T follicular helper cell (primary cell): ENCODE measurements at regions not wholly inside any gene's neighbourhood (a gene's known extent, or its start where the extent isn't known, plus 50 kb on each side); places are given as distances from the start of the nearest gene placed in this dataset.
"Not testable (repeated sequence)": the region's sequence is repeated elsewhere in the genome, so short reads cannot be mapped to it uniquely, and the experiment has no call there.

Experiments
- DNase-seq: peaks from one replicate; pipeline ENCODE4 v3.0.0-alpha.2; 2020; ENCODE audit warnings: low read depth

DNA sequence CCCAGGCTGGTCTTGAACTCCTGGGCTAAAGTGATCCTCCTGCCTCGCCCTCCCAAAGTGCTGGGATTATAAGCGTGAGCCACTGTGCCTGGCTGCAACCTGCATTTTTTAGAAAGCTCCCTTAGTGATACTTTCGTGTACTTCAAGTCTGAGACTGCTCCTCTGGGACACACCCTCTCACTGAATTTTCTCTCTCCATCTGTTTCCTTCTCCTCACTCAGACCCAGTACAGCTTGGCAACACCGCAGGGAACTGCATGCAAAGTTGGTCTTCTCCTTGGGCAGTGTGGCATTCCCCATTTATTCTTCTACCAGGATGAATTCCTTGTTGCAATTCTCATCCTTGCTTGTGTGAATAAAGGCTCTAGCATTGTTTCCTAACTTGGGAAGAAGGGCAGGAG, 175.9 kb downstream of the LPIN1 start:
- DNase-seq, result no peak

DNA sequence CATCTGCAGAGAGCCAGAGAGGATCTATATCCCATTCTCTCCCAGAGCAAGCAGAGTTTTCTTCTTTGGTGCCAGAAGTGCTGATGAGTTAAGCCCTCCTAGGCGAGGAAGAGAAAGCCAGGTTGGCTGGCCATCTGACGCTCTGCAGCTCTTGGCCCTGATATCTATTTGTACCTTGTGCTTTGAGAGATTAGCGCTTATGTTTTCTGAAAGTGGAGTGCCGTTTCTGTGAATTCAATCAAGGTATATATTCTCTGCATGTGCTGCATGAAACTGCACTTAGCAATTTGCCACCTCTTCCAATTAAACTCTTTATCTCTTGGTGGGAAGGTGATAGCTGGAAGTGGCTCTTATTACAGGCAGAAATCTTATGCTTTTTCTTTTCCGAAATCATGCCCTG, 177.5 kb downstream of the LPIN1 start:
- DNase-seq, result no peak

DNA sequence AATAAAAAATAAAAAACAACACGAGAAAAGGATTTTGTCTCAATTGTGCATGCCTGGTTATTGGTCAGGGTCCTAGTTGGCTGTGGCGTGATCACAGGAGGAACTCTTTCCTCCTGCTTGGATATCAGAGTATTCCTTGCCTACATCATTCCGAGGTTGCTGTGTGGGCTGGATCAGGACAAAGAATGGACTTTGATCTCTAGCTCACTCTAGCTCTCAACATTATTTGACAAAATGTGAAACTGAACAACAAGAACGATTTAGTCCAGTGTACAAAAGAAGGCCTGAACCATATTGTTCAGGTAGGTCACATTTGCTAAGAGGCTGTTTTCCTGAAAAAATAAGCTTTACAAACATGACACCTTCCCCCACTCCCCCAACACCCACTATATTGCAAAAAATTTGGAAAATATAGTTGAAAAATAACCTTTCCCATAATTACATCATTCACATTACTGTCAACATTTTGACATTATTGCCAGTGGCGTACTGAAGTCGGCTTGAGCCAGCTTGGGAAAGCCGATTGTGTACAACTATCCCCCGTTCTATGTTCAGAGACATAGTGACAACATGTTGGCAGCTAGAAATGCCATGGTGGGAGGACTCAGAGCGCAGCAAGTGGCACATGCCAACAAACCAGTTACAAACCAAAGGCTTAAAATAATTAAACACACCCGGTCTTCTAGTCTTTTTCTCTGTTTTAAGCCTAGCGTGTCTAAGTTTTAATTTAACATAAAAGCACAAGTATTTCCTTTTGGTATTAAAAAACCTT, 179.0 kb downstream of the LPIN1 start:
- DNase-seq, result no peak

DNA sequence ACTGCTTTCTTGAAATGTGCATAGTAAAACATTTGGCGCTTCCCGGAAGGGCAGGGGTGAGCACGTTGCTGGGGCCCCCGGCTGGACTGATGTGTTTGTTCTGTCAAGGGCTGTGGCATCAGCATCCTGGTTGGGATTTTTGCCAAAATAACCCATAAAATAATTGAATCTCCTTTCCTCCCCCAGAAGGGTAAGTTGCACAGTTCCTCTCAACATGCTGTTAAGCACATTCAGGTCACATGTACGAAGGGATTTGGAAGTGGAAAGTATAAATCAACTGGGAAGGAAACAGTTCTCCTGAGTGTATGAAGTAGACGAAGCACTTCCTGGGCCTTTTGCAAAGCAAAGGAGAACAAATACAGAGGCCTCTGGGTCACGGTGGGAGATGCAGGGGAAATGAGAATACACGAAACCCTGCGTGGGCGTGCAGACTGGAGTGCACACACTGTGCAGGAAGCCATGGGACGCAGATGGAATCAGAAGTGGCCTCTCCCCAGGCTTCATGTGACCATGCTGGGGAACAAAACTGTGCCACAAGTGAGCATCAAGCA, 183.9 kb downstream of the LPIN1 start:
- no peak for DNase-seq

DNA sequence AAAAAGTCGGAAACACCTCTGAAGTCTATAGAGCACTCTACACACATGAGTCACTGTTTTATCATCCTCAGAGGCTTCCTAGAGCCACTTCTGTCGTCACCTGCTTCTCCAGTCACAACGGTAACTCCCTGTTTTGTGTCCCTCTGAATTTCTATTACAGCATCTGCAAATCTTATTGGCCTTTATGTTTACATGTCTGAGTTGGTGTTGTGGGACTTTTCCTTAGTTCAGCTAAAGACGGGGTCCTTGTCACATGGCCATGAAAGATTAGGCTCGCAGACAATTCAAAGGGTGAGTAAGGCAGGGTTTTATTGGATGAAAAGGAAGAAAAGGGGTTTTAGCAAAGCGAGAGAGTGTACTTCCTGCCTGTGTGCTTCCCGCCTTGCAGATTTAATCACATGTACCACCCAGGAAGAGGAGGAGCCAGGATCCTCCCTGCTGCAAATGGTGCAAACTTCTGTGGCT, 185.6 kb downstream of the LPIN1 start:
- DNase-seq, result no peak

DNA sequence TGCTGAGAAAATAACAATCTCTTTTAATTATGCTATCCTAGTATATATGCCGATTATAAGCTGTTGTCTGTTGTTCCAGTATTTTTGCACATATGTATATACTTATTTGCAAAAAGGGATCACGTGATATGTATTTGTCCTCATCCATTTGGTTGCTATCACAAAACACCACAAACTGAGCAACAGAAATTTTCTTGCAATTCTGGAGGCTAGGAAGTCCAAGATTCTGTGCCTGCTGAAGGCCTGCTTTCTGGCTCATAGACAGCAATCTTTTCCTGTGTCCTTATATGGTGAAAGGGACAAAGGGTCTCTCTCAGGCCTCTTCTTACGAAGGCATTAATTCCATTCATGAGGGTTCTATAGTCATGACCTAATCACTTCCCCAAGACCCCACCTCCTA, 186.5 kb downstream of the LPIN1 start:
- DNase-seq, result no peak

DNA sequence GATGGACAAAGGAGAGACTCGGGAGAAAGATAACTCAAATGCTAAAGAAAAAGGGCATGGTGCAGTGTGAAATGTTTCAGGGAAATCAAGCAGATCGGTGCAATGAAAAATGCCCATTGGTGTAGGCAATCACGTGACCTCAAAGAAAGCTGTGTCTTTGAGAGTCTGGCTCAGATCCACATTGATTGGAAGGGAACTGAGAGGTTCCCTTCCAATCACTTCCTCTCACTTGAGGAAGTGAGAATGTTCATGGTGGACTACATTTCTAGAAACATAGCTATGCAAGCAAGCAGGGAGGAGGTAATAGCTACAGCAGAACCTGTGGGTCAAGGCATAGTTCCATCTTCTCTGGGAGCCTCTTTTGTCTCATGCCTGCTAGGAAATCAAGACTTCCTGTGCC, 187.4 kb downstream of the LPIN1 start:
- DNase-seq, result no peak

DNA sequence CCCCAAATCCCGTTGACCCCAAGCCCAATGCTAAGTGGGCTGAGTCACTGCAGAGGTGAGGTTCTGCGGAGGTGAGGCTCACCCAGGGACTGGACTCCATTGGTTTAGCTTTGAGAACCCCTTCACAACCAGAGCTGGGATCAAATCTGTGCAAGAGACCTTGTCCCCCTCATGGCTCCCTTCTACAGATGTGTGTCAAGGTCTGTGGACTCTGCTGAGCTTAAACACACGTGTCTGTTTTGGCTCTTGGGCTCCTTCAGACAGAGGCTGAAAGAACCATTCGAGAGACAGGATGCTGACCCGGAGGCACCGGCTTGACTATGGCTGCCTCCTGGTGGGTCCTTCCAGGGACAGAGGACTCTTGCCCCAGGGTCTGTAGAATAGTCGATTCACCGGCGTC, 190.3 kb downstream of the LPIN1 start:
- no peak for DNase-seq

DNA sequence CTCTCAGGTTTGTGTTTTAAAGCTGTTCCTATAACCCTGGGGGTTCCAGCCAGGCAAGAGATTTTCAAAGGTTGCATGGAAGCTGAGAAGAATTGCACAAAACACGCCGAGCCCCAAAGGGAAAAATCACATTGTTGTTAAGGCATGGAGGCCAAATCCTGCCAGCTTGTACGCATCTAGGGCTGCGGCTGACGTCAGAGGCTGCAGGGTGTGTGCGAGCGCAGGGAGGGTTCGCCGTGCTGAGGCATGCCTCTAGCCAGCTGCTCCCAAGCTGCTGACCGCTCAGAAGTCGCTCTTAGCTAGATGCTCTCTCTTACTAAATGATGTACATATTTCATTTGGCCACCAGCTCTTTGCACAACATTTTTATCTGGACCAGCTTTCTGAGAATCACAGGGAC, 191.8 kb downstream of the LPIN1 start:
- DNase-seq, result no peak

DNA sequence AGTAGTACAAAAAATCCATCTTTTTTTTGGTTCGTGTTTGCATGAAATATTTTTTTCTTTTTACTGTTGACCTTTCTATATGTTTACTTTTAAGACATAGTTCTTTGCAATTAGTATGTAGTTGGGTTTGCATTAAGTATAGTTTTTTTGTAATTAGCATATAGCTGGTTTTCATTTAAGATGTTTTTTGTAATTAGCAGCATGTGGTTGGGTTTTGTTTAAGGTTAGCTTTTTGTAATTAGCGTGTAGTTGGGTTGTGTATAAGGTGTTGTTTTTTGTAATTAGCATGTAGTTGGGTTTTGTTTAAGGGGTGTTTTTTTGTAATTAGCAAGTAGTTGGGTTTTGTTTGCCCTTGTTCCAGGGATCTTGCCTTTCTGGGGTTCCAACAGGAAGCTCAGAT, 193.1 kb downstream of the LPIN1 start:
- DNase-seq, result no peak

DNA sequence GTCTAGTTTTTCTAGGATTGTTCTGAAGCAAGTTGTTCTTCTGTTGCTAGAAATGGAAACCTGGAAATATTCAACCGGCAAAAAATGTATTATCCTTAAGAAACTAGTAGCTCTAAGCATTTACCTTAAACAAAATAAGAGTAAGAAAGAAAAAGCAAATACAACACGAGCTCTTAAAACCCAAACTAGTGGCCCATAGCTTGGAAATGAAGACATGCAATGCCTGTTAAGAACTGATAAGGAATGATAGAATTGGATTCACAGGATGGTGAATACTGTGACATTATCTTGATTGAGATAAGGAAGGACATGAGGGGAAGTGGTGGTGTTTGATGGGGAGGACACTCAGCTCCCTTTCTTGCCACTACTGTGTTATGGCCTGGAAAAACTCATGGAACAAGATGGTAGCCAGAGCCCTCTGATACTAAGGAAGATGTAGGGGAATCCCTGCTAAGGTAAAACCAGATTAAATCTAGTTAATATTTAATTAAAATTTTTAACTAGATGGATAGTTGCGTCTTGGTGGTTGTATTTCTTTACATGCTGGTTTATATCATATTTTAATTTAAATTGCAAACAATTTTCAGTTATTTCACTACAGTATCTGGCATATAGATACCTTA, 193.8 kb downstream of the LPIN1 start:
- DNase-seq, result no peak

DNA sequence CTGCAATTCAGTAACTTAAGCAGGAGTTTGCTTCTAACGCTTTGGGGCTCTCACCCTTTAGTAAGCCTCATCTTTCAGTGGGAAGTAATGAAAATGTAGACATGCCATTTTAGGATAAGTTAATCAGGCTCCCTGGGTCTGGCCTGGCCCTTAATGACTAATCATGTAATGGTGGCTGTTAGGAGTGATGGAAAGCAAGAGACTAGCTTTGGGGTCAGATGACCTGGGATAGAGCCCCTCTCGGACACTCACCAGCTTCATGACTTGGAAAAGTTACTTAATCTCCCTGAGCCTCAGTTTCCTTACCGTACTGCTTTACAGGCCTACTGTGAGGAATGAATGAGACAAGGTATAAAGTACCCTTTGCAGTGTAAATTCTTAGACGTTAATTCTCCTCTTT, 194.4 kb downstream of the LPIN1 start:
- DNase-seq, result no peak

DNA sequence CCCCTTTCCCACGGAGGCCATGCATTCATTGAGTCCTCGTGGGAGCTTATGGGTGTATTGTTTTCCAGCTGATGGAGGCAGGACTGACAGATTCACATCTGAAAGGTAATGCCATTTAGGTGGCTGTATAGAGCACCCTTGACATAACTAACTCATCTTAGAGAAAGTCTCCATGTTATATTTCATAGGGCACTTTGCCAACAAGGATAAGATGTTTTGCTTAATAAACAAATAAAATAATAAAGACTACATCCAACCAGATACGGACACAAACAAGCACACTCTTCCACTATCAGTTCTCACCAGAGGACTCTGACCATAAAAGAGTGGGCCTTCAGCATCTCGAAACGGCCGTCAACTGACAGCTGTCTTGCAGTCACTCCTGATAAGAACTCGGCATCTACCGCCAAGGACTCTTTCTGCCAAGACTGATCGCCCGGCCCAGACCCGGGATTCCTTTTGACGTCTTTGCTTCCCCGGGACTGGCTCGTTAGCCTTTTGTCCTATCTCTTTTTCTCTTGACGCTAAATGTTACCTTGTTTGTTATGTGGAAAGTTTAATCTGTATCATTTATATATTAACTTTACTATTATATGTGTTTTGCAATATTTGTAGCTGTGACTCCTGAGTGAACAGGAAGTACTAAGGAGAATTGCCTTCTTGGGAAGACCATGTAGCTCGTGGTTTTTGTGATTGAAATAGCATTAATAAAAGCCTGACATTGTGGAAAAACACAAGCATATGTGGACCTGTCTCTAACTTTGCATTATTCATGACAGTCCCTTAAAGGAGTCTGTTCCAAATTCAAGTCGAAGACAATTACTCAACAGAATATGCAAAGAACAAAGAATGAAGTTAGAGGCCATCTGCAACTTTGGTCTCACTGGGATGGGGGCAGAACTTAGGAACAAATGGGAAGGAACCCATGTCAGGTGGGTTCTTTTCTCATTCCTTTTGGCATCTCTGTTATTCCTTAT, 195.1 kb downstream of the LPIN1 start:
- no peak for DNase-seq

DNA sequence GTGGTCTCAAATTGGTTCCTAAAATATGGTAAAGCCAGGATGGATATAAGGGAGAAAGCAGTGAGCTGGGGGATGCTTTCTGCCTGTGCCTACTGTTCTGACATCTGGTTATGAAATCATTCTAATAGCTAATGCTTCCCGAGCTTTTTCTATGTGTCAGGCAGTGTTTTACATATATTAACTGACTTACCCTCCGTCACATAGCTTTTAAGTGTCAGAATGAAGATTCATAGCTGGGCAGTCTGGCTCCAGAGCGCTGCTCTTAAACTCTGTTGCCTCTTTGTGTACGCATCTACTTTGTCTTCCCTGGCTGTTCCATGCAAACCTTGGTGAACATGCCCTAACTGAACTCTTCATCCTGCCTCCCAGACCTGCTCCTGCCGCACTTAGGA, 195.7 kb downstream of the LPIN1 start:
- DNase-seq, result no peak

DNA sequence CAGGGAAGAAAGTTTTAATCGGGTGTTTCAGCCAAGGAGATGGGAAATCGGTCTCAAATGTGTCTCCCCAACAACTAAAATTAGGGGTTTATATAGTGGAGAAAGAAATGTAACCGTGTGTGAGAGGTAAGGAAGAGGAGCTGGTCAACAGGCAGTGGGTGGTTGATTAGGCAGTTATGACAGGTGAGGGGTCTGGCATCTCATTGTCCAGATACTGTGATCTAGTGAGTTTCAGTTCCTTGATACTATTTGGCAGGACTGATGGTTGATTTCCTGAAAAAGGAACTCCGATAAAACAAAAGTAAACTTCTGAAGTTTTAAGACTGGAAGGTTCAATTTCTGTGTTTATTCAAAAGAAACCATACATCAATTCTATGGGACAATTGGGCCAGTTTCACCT, 197.9 kb downstream of the LPIN1 start:
- DNase-seq, result no peak

DNA sequence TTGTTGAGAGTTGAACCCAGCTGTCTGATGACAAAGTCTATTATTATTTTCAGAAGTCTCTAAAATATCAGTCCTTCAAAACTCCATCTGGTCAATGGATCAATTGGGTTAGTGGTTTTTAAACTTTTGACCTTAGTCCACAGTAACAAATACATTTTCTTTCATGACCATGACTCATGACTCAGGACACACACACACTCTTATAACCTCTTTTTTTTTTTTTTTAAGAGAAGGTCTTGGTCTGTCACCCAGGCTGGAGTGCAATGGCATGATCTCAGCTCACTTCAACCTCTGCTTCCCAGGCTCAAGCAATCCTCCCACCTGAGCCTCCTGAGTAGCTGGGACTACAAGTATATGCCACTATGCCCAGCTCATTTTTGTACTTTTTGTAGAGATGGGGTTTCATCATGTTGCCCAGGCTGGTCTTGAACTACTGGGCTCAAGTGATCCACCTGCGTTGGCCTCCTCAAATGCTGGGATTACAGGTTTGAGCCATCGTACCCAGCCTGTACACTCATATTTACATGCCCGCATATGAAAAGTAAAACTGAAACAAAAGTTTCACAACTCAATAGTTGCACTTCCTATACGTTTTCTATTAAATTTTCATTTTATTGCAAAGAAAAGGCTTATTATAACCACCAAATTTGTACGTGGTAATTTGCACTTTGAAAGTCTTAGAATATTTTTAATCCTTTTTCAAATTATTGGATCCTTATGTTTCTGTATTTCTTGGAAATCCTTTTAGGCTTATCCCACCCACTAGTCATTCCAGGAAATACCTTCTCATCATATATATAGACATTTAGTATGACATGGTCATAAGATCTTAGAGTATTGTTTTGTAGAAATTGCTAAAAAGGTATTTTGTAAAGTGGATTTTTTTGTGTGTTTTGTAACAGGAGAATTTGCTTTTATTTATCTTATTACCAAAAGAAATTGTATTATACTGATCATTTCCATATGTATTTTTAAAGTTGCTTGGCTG, 199.0 kb downstream of the LPIN1 start:
- no peak for DNase-seq

DNA sequence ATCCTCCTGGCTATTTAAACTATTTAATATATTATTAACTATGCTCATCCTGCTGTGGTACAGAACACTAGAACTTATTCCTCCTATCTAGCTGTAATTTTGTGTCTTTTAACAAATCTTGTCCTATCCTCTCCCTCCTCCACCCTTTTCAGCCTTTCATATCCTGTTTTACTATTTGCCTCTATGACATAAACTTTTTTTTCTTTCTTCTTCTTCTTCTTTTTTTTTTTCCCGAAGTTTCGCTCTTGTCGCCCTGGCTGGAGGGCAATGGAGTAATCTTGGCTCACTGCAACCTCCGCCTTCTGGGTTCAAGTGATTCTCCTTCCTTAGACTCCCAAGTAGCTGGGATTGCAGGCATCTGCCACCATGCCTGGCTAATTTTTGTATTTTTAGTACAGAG, 201.5 kb downstream of the LPIN1 start:
- no peak for DNase-seq

DNA sequence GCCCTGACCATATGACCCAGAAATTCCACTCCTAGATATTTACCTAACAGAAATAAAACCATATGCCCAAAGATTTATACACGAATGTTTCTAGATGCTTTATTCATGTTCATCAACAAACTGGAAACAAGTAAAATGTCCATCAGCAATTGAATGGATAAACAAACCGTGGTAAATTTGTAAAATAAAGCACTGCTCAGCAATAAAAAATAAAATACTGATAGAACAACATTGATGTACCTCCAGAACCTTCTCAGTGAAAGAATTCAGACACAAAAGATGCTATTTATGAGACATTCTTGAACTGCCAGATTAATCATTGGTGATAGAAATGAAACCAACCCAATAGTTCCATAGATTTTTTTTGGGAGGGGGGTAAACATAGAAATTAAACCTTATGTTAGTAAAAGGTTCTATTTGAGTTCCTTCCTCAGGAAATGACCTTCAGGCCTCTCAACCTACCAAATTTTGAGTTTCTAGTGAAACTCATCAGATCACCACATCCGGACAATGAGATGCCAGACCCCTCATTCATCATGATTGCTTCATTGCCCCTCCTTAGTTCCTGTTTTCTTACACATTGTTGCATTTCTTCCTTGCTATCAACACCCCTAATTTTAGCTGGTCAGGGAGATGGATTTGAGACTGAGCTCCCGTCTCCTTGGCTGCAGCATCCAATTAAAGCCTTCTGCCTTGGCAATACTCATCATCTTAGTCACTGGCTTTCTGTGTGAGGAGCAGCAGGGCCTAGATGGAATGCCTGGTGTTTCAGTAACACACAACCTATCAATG, 203.5 kb downstream of the LPIN1 start:
- DNase-seq, result no peak

DNA sequence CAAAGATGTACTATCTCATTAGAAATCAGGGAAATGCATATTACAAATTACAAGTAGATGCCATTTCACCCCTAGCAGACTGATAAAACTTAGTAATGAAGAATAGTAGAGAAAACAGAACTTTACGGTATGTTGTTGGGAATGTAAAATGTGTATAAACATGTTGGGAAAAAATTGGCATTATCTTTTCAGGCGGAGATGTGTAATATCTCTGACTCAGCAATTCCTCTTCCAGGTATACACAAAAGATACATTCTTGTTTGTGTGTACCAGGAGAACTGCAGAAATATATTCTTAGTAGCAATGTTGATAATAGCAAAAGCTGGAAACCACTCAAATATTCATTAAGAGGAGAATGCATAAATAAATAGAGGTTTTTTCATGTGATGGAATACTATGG, 204.5 kb downstream of the LPIN1 start:
- no peak for DNase-seq

DNA sequence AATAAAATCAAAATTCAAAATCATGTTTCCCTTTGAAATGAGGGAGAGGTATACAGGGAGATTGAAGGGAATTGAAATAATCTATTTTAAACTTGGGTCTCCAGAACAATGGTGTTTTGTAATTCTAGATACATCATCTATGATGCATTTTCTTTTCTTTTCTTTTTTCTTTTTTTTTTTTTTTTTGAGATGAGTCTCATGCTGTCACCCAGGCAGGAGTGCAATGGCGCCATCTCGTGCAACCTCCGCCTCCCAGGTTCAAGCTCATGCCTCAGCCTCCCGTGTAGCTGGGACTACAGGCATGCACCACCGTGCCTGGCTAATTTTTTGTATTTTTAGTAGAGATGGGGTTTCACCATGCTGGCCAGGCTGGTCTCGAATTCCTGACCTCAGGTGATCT, 205.1 kb downstream of the LPIN1 start:
- DNase-seq, result not testable (repeated sequence)
